ENCODE measurements at regions not wholly inside any gene's neighbourhood (a gene's known extent, or its start where the extent isn't known, plus 50 kb on each side); places are given as distances from the start of the nearest gene placed in this dataset.
"Not testable (repeated sequence)": the region's sequence is repeated elsewhere in the genome, so short reads cannot be mapped to it uniquely, and the experiment has no call there.

- H3K9me3 ChIP-seq (ENCODE audit: control insufficient read depth in 2 of 2, low read length in 2 of 2), result no peaks in the 10 kb centered on the region
- no peak overlapping the region for H3K27ac ChIP-seq (ENCODE audit: low read depth in 2 of 2, low read length in 2 of 2)
- H3K9ac ChIP-seq (ENCODE audit: low read depth in 1 of 2, low read length in 2 of 2), result no peak overlapping the region
- peaks cover 0 to 3% of the 10 kb centered on the region in 2 donors for H3K27me3 ChIP-seq (ENCODE audit: control insufficient read depth in 2 of 2, insufficient read depth in 2 of 2, low read length in 2 of 2)
- no peaks in the 10 kb centered on the region for H3K36me3 ChIP-seq (ENCODE audit: control insufficient read depth in 2 of 2, insufficient read depth in 2 of 2, low read length in 2 of 2)
- H3K4me1 ChIP-seq (ENCODE audit: control insufficient read depth in 2 of 2, insufficient read depth in 2 of 2, low read length in 2 of 2), result no peaks in the 10 kb centered on the region
- no peak overlapping the region for H3K4me3 ChIP-seq (ENCODE audit: low read length in 2 of 2)
Measured at GRCh38 chr19:34017024-34017423, 155.3 kb upstream of the LSM14A start.

GRCh38 chr19:34017601-34018000 is 154.7 kb upstream of the LSM14A start:
- Histone ChIP-seq H3K4me3 (ENCODE audit: low read length in 2 of 2) (no peak overlapping the region), H3K27me3 (ENCODE audit: control insufficient read depth in 2 of 2, insufficient read depth in 2 of 2, low read length in 2 of 2) (peaks cover 0 to 3% of the 10 kb centered on the region in 2 donors), H3K36me3 (ENCODE audit: control insufficient read depth in 2 of 2, insufficient read depth in 2 of 2, low read length in 2 of 2) (no peaks in the 10 kb centered on the region), H3K27ac (ENCODE audit: low read depth in 2 of 2, low read length in 2 of 2) (no peak overlapping the region), H3K9me3 (ENCODE audit: control insufficient read depth in 2 of 2, low read length in 2 of 2) (no peaks in the 10 kb centered on the region), H3K9ac (ENCODE audit: low read depth in 1 of 2, low read length in 2 of 2) (no peak overlapping the region), H3K4me1 (ENCODE audit: control insufficient read depth in 2 of 2, insufficient read depth in 2 of 2, low read length in 2 of 2) (no peaks in the 10 kb centered on the region)

GRCh38 chr19:34018546-34018945 is 153.8 kb upstream of the LSM14A start:
- no peak overlapping the region for H3K27ac ChIP-seq (ENCODE audit: low read depth in 2 of 2, low read length in 2 of 2)
- H3K9me3 ChIP-seq (ENCODE audit: control insufficient read depth in 2 of 2, low read length in 2 of 2), result no peaks in the 10 kb centered on the region
- no peaks in the 10 kb centered on the region for H3K4me1 ChIP-seq (ENCODE audit: control insufficient read depth in 2 of 2, insufficient read depth in 2 of 2, low read length in 2 of 2)
- H3K36me3 ChIP-seq (ENCODE audit: control insufficient read depth in 2 of 2, insufficient read depth in 2 of 2, low read length in 2 of 2), result no peaks in the 10 kb centered on the region
- no peak overlapping the region for H3K9ac ChIP-seq (ENCODE audit: low read depth in 1 of 2, low read length in 2 of 2)
- no peak overlapping the region for H3K4me3 ChIP-seq (ENCODE audit: low read length in 2 of 2)
- peaks cover 0 to 3% of the 10 kb centered on the region in 2 donors for H3K27me3 ChIP-seq (ENCODE audit: control insufficient read depth in 2 of 2, insufficient read depth in 2 of 2, low read length in 2 of 2)

GRCh38 chr19:34023381-34023780 is 148.9 kb upstream of the LSM14A start:
- Histone ChIP-seq H3K27ac (ENCODE audit: low read depth in 2 of 2, low read length in 2 of 2) (no peak overlapping the region), H3K27me3 (ENCODE audit: control insufficient read depth in 2 of 2, insufficient read depth in 2 of 2, low read length in 2 of 2) (no peaks in the 10 kb centered on the region), H3K9ac (ENCODE audit: low read depth in 1 of 2, low read length in 2 of 2) (no peak overlapping the region), H3K36me3 (ENCODE audit: control insufficient read depth in 2 of 2, insufficient read depth in 2 of 2, low read length in 2 of 2) (no peaks in the 10 kb centered on the region), H3K4me1 (ENCODE audit: control insufficient read depth in 2 of 2, insufficient read depth in 2 of 2, low read length in 2 of 2) (no peaks in the 10 kb centered on the region), H3K9me3 (ENCODE audit: control insufficient read depth in 2 of 2, low read length in 2 of 2) (no peaks in the 10 kb centered on the region), H3K4me3 (ENCODE audit: low read length in 2 of 2) (no peak overlapping the region)

- H3K4me3 ChIP-seq (ENCODE audit: low read length in 2 of 2), result no peak overlapping the region
- no peak overlapping the region for H3K27ac ChIP-seq (ENCODE audit: low read depth in 2 of 2, low read length in 2 of 2)
- no peaks in the 10 kb centered on the region for H3K27me3 ChIP-seq (ENCODE audit: control insufficient read depth in 2 of 2, insufficient read depth in 2 of 2, low read length in 2 of 2)
- H3K36me3 ChIP-seq (ENCODE audit: control insufficient read depth in 2 of 2, insufficient read depth in 2 of 2, low read length in 2 of 2), result no peaks in the 10 kb centered on the region
- H3K4me1 ChIP-seq (ENCODE audit: control insufficient read depth in 2 of 2, insufficient read depth in 2 of 2, low read length in 2 of 2), result no peaks in the 10 kb centered on the region
- H3K9me3 ChIP-seq (ENCODE audit: control insufficient read depth in 2 of 2, low read length in 2 of 2), result no peaks in the 10 kb centered on the region
- H3K9ac ChIP-seq (ENCODE audit: low read depth in 1 of 2, low read length in 2 of 2), result no peak overlapping the region
Measured at GRCh38 chr19:34033880-34034279, 138.4 kb upstream of the LSM14A start.

GRCh38 chr19:34034318-34034846 is 137.9 kb upstream of the LSM14A start:
- H3K9ac ChIP-seq (ENCODE audit: low read depth in 1 of 2, low read length in 2 of 2), result no peak overlapping the region
- no peaks in the 10 kb centered on the region for H3K9me3 ChIP-seq (ENCODE audit: control insufficient read depth in 2 of 2, low read length in 2 of 2)
- no peak overlapping the region for H3K4me3 ChIP-seq (ENCODE audit: low read length in 2 of 2)
- H3K36me3 ChIP-seq (ENCODE audit: control insufficient read depth in 2 of 2, insufficient read depth in 2 of 2, low read length in 2 of 2), result no peaks in the 10 kb centered on the region
- no peaks in the 10 kb centered on the region for H3K27me3 ChIP-seq (ENCODE audit: control insufficient read depth in 2 of 2, insufficient read depth in 2 of 2, low read length in 2 of 2)
- H3K4me1 ChIP-seq (ENCODE audit: control insufficient read depth in 2 of 2, insufficient read depth in 2 of 2, low read length in 2 of 2), result no peaks in the 10 kb centered on the region
- H3K27ac ChIP-seq (ENCODE audit: low read depth in 2 of 2, low read length in 2 of 2), result no peak overlapping the region

GRCh38 chr19:34041925-34042521 is 130.3 kb upstream of the LSM14A start:
- no peaks in the 10 kb centered on the region for H3K36me3 ChIP-seq (ENCODE audit: control insufficient read depth in 2 of 2, insufficient read depth in 2 of 2, low read length in 2 of 2)
- no peak overlapping the region for H3K27ac ChIP-seq (ENCODE audit: low read depth in 2 of 2, low read length in 2 of 2)
- no peaks in the 10 kb centered on the region for H3K9me3 ChIP-seq (ENCODE audit: control insufficient read depth in 2 of 2, low read length in 2 of 2)
- no peaks in the 10 kb centered on the region for H3K4me1 ChIP-seq (ENCODE audit: control insufficient read depth in 2 of 2, insufficient read depth in 2 of 2, low read length in 2 of 2)
- H3K27me3 ChIP-seq (ENCODE audit: control insufficient read depth in 2 of 2, insufficient read depth in 2 of 2, low read length in 2 of 2), result no peaks in the 10 kb centered on the region
- no peak overlapping the region for H3K9ac ChIP-seq (ENCODE audit: low read depth in 1 of 2, low read length in 2 of 2)
- no peak overlapping the region for H3K4me3 ChIP-seq (ENCODE audit: low read length in 2 of 2)

GRCh38 chr19:34044021-34044420 is 128.3 kb upstream of the LSM14A start:
- Histone ChIP-seq H3K9me3 (ENCODE audit: control insufficient read depth in 2 of 2, low read length in 2 of 2) (no peaks in the 10 kb centered on the region), H3K27ac (ENCODE audit: low read depth in 2 of 2, low read length in 2 of 2) (no peak overlapping the region), H3K4me3 (ENCODE audit: low read length in 2 of 2) (no peak overlapping the region), H3K27me3 (ENCODE audit: control insufficient read depth in 2 of 2, insufficient read depth in 2 of 2, low read length in 2 of 2) (no peaks in the 10 kb centered on the region), H3K4me1 (ENCODE audit: control insufficient read depth in 2 of 2, insufficient read depth in 2 of 2, low read length in 2 of 2) (no peaks in the 10 kb centered on the region), H3K36me3 (ENCODE audit: control insufficient read depth in 2 of 2, insufficient read depth in 2 of 2, low read length in 2 of 2) (no peaks in the 10 kb centered on the region), H3K9ac (ENCODE audit: low read depth in 1 of 2, low read length in 2 of 2) (no peak overlapping the region)

GRCh38 chr19:34049944-34050343 is 122.4 kb upstream of the LSM14A start:
- no peak overlapping the region for H3K27ac ChIP-seq (ENCODE audit: low read depth in 2 of 2, low read length in 2 of 2)
- no peaks in the 10 kb centered on the region for H3K27me3 ChIP-seq (ENCODE audit: control insufficient read depth in 2 of 2, insufficient read depth in 2 of 2, low read length in 2 of 2)

GRCh38 chr19:34050430-34050829 is 121.9 kb upstream of the LSM14A start:
- H3K9me3 ChIP-seq (ENCODE audit: control insufficient read depth in 2 of 2, low read length in 2 of 2), result not testable (repeated sequence)

More at GRCh38 chr19:34049944-34050343, 122.4 kb upstream of the LSM14A start:
- Histone ChIP-seq H3K4me1 (ENCODE audit: control insufficient read depth in 2 of 2, insufficient read depth in 2 of 2, low read length in 2 of 2) (no peaks in the 10 kb centered on the region), H3K36me3 (ENCODE audit: control insufficient read depth in 2 of 2, insufficient read depth in 2 of 2, low read length in 2 of 2) (no peaks in the 10 kb centered on the region), H3K9ac (ENCODE audit: low read depth in 1 of 2, low read length in 2 of 2) (no peak overlapping the region), H3K9me3 (ENCODE audit: control insufficient read depth in 2 of 2, low read length in 2 of 2) (no peaks in the 10 kb centered on the region), H3K4me3 (ENCODE audit: low read length in 2 of 2) (no peak overlapping the region)

More at GRCh38 chr19:34050430-34050829, 121.9 kb upstream of the LSM14A start:
- H3K9ac ChIP-seq (ENCODE audit: low read depth in 1 of 2, low read length in 2 of 2); H3K27me3 ChIP-seq (ENCODE audit: control insufficient read depth in 2 of 2, insufficient read depth in 2 of 2, low read length in 2 of 2); H3K4me1 ChIP-seq (ENCODE audit: control insufficient read depth in 2 of 2, insufficient read depth in 2 of 2, low read length in 2 of 2); H3K27ac ChIP-seq (ENCODE audit: low read depth in 2 of 2, low read length in 2 of 2); H3K36me3 ChIP-seq (ENCODE audit: control insufficient read depth in 2 of 2, insufficient read depth in 2 of 2, low read length in 2 of 2); H3K4me3 ChIP-seq (ENCODE audit: low read length in 2 of 2): not testable (repeated sequence)
